ENCODE measurements at regions not wholly inside any gene's neighbourhood (a gene's known extent, or its start where the extent isn't known, plus 50 kb on each side); places are given as distances from the start of the nearest gene placed in this dataset.

GRCh38 chr20:55264703-55265239 lies 740.5 kb downstream of the CBLN4 start:
- TF ChIP-seq POLR2A (IDR thresholded peaks at IDR 0.05; ENCODE audit: low read depth) (no peak), POLR2AphosphoS5 (IDR thresholded peaks at IDR 0.05) (no peak)
- TF ChIP-seq, protein P1, sequence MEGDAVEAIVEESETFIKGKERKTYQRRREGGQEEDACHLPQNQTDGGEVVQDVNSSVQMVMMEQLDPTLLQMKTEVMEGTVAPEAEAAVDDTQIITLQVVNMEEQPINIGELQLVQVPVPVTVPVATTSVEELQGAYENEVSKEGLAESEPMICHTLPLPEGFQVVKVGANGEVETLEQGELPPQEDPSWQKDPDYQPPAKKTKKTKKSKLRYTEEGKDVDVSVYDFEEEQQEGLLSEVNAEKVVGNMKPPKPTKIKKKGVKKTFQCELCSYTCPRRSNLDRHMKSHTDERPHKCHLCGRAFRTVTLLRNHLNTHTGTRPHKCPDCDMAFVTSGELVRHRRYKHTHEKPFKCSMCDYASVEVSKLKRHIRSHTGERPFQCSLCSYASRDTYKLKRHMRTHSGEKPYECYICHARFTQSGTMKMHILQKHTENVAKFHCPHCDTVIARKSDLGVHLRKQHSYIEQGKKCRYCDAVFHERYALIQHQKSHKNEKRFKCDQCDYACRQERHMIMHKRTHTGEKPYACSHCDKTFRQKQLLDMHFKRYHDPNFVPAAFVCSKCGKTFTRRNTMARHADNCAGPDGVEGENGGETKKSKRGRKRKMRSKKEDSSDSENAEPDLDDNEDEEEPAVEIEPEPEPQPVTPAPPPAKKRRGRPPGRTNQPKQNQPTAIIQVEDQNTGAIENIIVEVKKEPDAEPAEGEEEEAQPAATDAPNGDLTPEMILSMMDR (IDR thresholded peaks at IDR 0.05), result no peak

All from esophagus muscularis mucosa (tissue), 3 donors.